ENCODE measurements at regions not wholly inside any gene's neighbourhood (a gene's known extent, or its start where the extent isn't known, plus 50 kb on each side); places are given as distances from the start of the nearest gene placed in this dataset.

GRCh38 chr3:20400281-20400680, 214.3 kb upstream of the SGO1 start:
- DNase-seq (ENCODE audit: low read depth) = no peak
- H3K4me3 ChIP-seq (ENCODE audit: low read depth, low read length) = no peak overlapping the region
- no peak for TF ChIP-seq CTCF (conservative IDR thresholded peaks at IDR 0.05; ENCODE audit: low read depth, low read length)

- no peak for TF ChIP-seq CTCF (conservative IDR thresholded peaks at IDR 0.05; ENCODE audit: low read depth, low read length)
- H3K4me3 ChIP-seq (ENCODE audit: low read depth, low read length) = no peak overlapping the region
- no peak for DNase-seq (ENCODE audit: low read depth)
Measured at GRCh38 chr3:20396335-20396734, 210.3 kb upstream of the SGO1 start.

- H3K4me3 ChIP-seq (ENCODE audit: low read depth, low read length) = no peak overlapping the region
- TF ChIP-seq CTCF (conservative IDR thresholded peaks at IDR 0.05; ENCODE audit: low read depth, low read length) = no peak
- no peak for DNase-seq (ENCODE audit: low read depth)
Measured at GRCh38 chr3:20395692-20396091, 209.7 kb upstream of the SGO1 start.

GRCh38 chr3:20394243-20394642, 208.2 kb upstream of the SGO1 start:
- H3K4me3 ChIP-seq (ENCODE audit: low read depth, low read length) = no peak overlapping the region

GRCh38 chr3:20391644-20392043, 205.6 kb upstream of the SGO1 start:
- no peak for TF ChIP-seq CTCF (conservative IDR thresholded peaks at IDR 0.05; ENCODE audit: low read depth, low read length)
- DNase-seq (ENCODE audit: low read depth) = no peak
- H3K4me3 ChIP-seq (ENCODE audit: low read depth, low read length) = no peak overlapping the region

More at GRCh38 chr3:20394243-20394642, 208.2 kb upstream of the SGO1 start:
- DNase-seq (ENCODE audit: low read depth) = no peak
- TF ChIP-seq CTCF (conservative IDR thresholded peaks at IDR 0.05; ENCODE audit: low read depth, low read length) = no peak

- TF ChIP-seq CTCF (conservative IDR thresholded peaks at IDR 0.05; ENCODE audit: low read depth, low read length) = no peak
- no peak for DNase-seq (ENCODE audit: low read depth)
- no peak overlapping the region for H3K4me3 ChIP-seq (ENCODE audit: low read depth, low read length)
Measured at GRCh38 chr3:20388971-20389370, 203.0 kb upstream of the SGO1 start.

- TF ChIP-seq CTCF (conservative IDR thresholded peaks at IDR 0.05; ENCODE audit: low read depth, low read length) = no peak
- no peak overlapping the region for H3K4me3 ChIP-seq (ENCODE audit: low read depth, low read length)
- DNase-seq (ENCODE audit: low read depth) = no peak
Measured at GRCh38 chr3:20380295-20380694, 194.3 kb upstream of the SGO1 start.

Data from epithelial cell of proximal tubule (primary cell).